Stomach smooth muscle (tissue), 2 donors: ENCODE measurements at regions not wholly inside any gene's neighbourhood (a gene's known extent, or its start where the extent isn't known, plus 50 kb on each side); places are given as distances from the start of the nearest gene placed in this dataset.
A peak's percentile ranks its signal among the peaks of the same experiment; 100 is the strongest.

ENCODE experiments used
- H3K27ac ChIP-seq: one replicate; pipeline ENCODE4 v1.7.0; 2013; ENCODE audit warnings: mild to moderate bottlenecking, low read length, inconsistent platforms
- H3K27me3 ChIP-seq, 2 donors: one replicate each; pipeline ENCODE4 v1.7.0; 2013; ENCODE audit warnings: low read length in 2 of 2; ENCODE audit not compliant: insufficient read depth in 2 of 2, control insufficient read depth in 1 of 2
- H3K36me3 ChIP-seq, 2 donors: one replicate each; pipeline ENCODE4 v1.7.0; 2013; ENCODE audit warnings: low read length in 2 of 2; ENCODE audit not compliant: control insufficient read depth in 2 of 2, insufficient read depth in 2 of 2
- H3K4me1 ChIP-seq: one replicate; pipeline ENCODE4 v1.7.0; 2013; ENCODE audit warnings: low read length; ENCODE audit not compliant: control insufficient read depth, insufficient read depth
- H3K4me3 ChIP-seq, 2 donors: one replicate each; pipeline ENCODE4 v1.7.0; 2013; ENCODE audit warnings: low read length in 2 of 2
- H3K9ac ChIP-seq, 2 donors: one replicate each; pipeline ENCODE4 v1.7.0; 2013; ENCODE audit warnings: low read length in 2 of 2, mild to moderate bottlenecking in 1 of 2
- H3K9me3 ChIP-seq, 2 donors: one replicate each; pipeline ENCODE4 v1.7.0; 2013; ENCODE audit warnings: low read length in 2 of 2; ENCODE audit not compliant: control insufficient read depth in 2 of 2
- donor health status: healthy.
- donor health status: Pancreatic carcinoma.

DNA sequence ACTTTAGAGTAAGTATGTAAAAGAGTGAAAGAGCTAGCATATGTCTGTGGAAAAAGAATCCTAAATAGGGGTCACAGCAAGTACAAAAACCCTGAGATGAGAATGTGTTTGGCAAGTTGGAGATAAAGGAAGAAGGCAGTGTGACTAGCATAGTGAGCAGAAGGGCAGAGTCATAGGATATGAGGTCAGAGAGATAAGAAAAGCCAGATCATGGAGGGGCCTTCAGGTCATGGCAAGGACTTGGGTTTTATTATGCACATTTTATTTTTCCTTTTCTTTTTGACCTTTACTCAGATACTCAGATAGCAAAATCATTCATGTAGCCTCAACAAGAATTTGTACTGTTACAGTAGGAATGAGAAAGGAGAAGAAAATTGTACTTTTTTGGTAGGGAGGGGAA is 138.0 kb downstream of the GJA1 start:
- no peak overlapping the region for H3K27ac ChIP-seq
- no peaks in the 10 kb centered on the region for H3K9me3 ChIP-seq
- H3K27me3 ChIP-seq, result no peaks in the 10 kb centered on the region
- H3K9ac ChIP-seq, result no peak overlapping the region
- H3K36me3 ChIP-seq, result no peaks in the 10 kb centered on the region
- no peak overlapping the region for H3K4me3 ChIP-seq
- no peaks in the 10 kb centered on the region for H3K4me1 ChIP-seq

DNA sequence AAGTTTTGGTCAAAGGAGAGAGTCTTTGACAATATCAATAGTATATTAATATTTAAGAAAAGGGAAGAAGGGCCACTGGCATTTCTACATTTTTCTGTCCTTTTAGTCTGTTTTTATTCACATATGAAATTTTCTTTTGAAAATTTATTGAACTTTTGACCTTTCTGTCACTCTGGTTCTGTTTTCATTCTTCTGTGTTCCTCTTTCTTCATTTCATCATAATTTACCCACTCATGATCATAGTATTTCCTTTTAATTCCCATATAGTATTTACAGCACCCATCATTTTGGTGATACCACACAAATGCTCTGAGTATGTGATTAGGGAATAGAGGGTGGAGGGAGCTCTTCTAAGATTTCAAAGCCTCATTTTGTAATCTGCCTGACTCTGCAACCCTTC is 142.8 kb downstream of the GJA1 start:
- no peaks in the 10 kb centered on the region for H3K9me3 ChIP-seq
- no peaks in the 10 kb centered on the region for H3K27me3 ChIP-seq
- no peak overlapping the region for H3K4me3 ChIP-seq
- H3K4me1 ChIP-seq, result no peaks in the 10 kb centered on the region
- H3K36me3 ChIP-seq, result no peaks in the 10 kb centered on the region
- no peak overlapping the region for H3K27ac ChIP-seq
- H3K9ac ChIP-seq, result no peak overlapping the region

DNA sequence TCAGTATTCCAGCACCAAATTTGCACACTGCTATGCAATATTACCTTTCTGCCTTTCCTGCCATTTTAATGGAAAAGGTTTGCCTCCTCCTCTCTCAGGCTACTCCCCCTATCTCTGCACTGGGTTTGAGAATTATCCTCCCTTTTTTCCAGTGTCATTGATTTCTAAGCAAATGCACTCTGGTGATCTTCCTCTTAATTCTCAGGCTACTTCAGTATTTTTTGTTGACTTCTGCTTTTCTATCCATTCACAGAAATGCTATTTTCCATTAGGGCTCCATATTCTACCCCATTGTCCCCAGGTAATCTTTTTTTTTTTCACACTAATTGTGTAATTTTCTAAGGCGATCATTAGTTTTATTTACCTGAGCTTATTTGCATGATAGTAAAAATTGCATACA is 144.0 kb downstream of the GJA1 start:
- Histone ChIP-seq H3K9me3 (no peaks in the 10 kb centered on the region), H3K4me3 (no peak overlapping the region), H3K27me3 (no peaks in the 10 kb centered on the region), H3K27ac (no peak overlapping the region), H3K9ac (no peak overlapping the region), H3K36me3 (no peaks in the 10 kb centered on the region), H3K4me1 (no peaks in the 10 kb centered on the region)

DNA sequence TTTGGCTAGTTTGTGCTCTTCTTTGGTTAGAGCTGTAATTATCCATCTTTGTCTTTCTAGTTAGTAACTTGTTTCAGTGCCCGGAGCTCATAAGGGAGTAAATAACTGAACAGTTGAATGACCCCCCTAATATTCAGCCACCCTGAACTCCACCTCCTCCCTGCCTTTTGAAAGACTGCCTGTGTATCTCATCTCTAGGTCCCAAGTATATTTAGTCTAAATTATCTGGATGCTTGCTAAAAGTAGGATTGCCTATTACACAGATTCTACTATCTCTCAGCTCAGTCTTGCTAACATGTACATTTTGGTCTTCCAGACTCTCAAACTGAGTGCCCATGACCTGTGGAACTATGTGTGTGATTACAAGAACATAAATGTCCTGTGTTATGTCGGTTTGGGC is 145.9 kb downstream of the GJA1 start:
- Histone ChIP-seq H3K4me3 (no peak overlapping the region), H3K36me3 (no peaks in the 10 kb centered on the region), H3K27me3 (no peaks in the 10 kb centered on the region), H3K9ac (no peak overlapping the region), H3K9me3 (no peaks in the 10 kb centered on the region), H3K27ac (no peak overlapping the region), H3K4me1 (no peaks in the 10 kb centered on the region)

DNA sequence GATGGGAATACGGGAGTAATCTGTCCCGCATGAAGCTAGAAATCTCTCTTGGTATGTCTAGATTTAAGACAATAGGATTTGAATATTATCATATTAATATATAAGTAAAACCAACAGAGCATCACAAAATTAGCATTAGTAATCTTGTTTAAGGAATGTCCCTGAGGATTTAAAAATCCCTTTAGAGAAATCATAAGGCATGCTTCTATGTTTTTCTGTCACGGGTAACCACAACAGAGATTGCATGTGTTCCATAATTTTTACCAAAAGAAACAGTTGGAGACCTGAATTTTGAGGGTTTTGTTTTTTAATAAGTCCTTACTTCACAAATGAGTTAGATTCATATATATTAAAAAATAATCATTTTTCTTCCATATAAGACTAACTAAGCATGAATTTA is 146.8 kb downstream of the GJA1 start:
- Histone ChIP-seq H3K27me3 (no peaks in the 10 kb centered on the region), H3K9me3 (no peaks in the 10 kb centered on the region), H3K4me1 (no peaks in the 10 kb centered on the region), H3K36me3 (no peaks in the 10 kb centered on the region), H3K27ac (no peak overlapping the region), H3K9ac (no peak overlapping the region), H3K4me3 (no peak overlapping the region)

DNA sequence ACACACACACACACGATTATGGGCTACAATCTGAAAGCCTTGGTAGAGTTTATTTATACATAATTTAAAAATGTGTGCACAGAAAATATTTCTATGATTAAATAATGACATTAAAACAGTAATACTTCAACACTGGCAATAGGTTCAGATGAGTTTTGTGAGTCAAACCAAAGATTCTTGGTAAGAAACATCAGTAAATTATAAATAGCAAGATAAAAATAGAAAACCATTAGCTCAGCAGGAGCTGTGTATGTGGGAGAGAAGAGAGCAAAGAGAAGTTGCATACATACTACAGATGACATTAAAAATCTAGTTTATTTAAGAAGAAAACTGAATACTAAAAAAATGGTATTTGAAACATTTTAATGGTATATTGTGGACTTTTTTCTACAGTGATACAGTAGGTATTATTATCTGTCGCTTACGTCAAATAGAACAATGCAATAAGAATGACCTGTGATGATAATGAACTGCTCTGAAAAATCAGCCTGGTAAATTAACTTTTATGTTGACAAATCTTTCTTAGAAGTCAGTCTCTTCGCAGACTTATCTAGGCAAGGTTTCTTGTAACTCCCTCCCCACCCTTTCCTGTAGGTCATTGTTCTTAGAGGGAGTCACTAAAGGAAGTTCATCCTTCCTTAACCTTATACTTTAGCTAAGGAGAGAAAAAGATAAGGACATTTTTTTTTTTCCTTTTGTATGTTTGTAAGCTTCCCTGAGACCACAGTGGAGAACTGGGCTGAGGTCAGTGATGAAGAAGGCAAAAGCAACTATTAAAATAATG is 149.3 kb downstream of the GJA1 start:
- Histone ChIP-seq H3K9me3 (no peaks in the 10 kb centered on the region), H3K27me3 (no peaks in the 10 kb centered on the region), H3K4me1 (no peaks in the 10 kb centered on the region), H3K4me3 (no peak overlapping the region), H3K9ac (no peak overlapping the region), H3K27ac (no peak overlapping the region), H3K36me3 (no peaks in the 10 kb centered on the region)

DNA sequence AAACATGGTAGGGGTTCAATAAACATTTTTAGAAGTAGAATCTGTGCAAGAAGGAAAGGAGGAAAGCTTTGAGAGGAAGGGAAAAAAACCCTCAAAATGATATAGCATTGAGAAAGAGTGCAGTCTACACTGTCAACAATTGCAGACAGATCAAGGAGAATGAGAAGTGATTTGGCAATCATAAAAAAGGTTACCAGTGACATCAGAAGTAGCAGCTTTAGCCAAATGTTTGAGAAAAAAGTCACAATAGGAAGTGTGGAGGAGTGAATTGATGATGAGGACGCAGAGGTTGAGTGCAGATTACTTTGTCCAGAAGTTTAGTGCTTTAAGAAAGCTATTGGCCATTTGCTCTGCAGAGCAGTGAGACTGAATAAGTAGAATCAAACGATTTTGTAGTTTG is 155.0 kb downstream of the GJA1 start:
- Histone ChIP-seq H3K27me3 (no peaks in the 10 kb centered on the region), H3K4me1 (peaks cover 11% of the 10 kb centered on the region), H3K9ac (no peak overlapping the region), H3K9me3 (no peaks in the 10 kb centered on the region), H3K27ac (no peak overlapping the region), H3K4me3 (no peak overlapping the region), H3K36me3 (no peaks in the 10 kb centered on the region)

DNA sequence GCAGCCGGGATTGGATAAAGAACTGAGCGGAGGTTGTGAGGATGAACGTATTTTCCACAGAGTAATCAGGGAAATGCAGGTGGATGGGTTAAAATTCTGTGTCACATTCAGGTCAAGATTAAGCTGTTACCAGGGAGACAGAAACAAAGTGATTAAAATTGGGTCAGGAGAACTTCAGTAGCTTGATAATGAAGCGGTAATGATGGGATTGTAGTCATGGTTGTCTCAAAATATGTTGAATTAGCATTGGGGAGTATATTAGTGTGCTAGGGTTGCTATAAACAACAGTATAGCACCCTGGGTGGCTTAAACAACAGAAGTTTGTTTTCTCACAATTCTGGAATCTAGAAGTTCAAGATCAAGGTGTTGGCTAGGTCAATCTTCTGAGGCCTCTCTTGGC is 155.5 kb downstream of the GJA1 start:
- Histone ChIP-seq H3K4me1 (peaks cover 11% of the 10 kb centered on the region), H3K27me3 (no peaks in the 10 kb centered on the region), H3K9ac (no peak overlapping the region), H3K36me3 (no peaks in the 10 kb centered on the region), H3K9me3 (no peaks in the 10 kb centered on the region), H3K4me3 (no peak overlapping the region), H3K27ac (no peak overlapping the region)

DNA sequence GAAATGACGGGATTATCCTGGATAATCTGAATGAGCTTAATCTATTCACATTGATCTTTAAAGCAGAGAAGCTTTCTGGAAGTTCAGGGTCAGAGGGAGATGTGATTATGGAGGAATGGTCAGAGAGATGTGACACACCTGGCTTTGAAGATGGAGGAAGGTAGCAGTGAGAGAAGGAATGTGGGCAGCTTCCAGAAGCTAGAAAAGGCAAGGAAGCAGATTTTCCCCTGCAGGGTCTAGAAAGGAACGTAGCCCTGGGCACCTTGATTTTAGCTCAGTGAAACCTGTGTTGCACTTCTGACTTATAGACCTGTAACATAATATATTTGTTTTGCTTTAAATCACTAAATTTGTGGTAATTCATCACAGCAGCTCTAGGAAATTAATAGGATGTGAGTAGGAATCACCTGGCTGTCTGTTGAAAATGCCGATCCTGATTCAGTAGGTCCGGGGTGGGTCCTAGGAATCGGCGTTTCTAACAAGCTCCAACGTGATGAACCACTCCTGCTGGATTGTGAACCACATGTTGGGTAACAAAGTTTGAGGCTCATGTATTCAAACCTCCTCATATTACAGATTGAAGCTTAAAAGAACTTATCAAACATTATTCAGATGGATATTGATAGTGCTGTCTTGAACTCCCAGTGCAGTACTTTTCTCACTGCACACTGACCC is 157.0 kb downstream of the GJA1 start:
- no peaks in the 10 kb centered on the region for H3K9me3 ChIP-seq
- H3K27me3 ChIP-seq, result no peaks in the 10 kb centered on the region
- H3K27ac ChIP-seq, result no peak overlapping the region
- peaks cover 11% of the 10 kb centered on the region for H3K4me1 ChIP-seq
- H3K9ac ChIP-seq, result no peak overlapping the region
- no peaks in the 10 kb centered on the region for H3K36me3 ChIP-seq
- no peak overlapping the region for H3K4me3 ChIP-seq

DNA sequence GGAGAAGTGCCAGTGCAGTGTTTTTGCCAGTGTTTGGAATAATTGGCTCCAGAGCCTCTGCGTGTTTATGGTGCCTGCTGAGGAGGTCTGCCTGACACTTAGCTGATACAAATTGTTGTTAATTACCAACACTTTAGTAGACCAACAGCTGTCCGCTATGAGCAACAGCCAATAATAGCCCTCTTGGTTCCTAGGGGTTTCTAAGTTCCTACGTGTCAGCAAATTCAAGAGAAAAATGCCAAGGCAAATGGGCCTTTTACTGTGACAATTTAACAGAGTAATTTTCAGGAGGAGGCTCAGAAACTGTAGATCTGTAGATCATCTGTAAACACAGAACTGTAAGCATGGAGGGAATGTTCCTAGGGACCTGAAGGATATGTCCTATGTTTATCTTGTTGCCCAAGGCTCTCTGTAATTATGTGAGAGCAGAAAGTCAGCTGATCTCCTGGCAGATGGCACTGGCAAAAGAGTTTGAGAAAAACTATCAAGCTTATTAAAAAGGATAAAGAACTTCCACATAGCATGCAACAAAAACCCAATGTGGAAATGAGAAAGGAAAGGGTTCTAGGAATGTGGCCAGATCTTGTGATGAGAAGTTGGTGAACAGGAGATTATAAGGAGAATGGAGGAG is 157.7 kb downstream of the GJA1 start:
- H3K4me1 ChIP-seq, result peaks cover 11% of the 10 kb centered on the region
- H3K9ac ChIP-seq, result no peak overlapping the region
- H3K36me3 ChIP-seq, result no peaks in the 10 kb centered on the region
- no peaks in the 10 kb centered on the region for H3K27me3 ChIP-seq
- peak overlapping the region; percentile 18 for H3K27ac ChIP-seq
- H3K9me3 ChIP-seq, result no peaks in the 10 kb centered on the region
- no peak overlapping the region for H3K4me3 ChIP-seq

DNA sequence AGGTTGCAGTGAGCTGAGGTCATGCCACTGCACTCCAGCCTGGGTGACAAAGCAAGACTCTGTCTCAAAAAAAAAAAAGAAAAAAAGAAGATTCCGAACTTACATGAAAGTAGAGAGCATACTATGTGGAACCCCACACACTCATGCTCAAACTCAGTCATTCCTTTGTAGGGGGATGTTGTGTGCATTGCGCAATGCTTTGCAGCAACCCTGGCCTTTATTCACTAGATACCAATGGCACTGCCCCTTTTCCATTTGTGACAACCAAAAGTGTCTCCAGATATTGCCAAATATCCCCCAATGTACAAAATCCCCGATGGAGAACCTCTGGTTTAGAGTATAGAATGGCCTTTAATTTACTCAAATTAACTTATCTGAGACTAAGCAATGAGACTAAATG is 158.6 kb downstream of the GJA1 start:
- H3K27me3 ChIP-seq, result no peaks in the 10 kb centered on the region
- no peaks in the 10 kb centered on the region for H3K9me3 ChIP-seq
- H3K27ac ChIP-seq, result no peak overlapping the region
- peaks cover 11% of the 10 kb centered on the region for H3K4me1 ChIP-seq
- H3K36me3 ChIP-seq, result no peaks in the 10 kb centered on the region
- H3K4me3 ChIP-seq, result no peak overlapping the region
- H3K9ac ChIP-seq, result no peak overlapping the region
